Cardiac fibroblast (primary cell): ENCODE measurements at regions not wholly inside any gene's neighbourhood (a gene's known extent, or its start where the extent isn't known, plus 50 kb on each side); places are given as distances from the start of the nearest gene placed in this dataset.

Source experiments
- DNase-seq, 2 donors: peaks; one replicate each; pipeline versions ENCODE4 v3.0.0 to v3.0.0-alpha.2; 2010; ENCODE audit warnings: low read depth in 2 of 2
- H3K4me3 ChIP-seq, 2 donors: replicated peaks in 1 of 2; 1 replicate in 1 of 2; 2 replicates in 1 of 2; pipeline ENCODE4 v1.5.1; 2011; ENCODE audit warnings: low read depth in 2 of 2, low read length in 2 of 2, mild to moderate bottlenecking in 2 of 2, moderate library complexity in 1 of 2
- TF ChIP-seq, protein P1 (sequence below): IDR thresholded peaks from one replicate; pipeline ENCODE4 v1.5.1; 2011; ENCODE audit warnings: low read depth, mild to moderate bottlenecking, low read length, inconsistent platforms

DNA sequence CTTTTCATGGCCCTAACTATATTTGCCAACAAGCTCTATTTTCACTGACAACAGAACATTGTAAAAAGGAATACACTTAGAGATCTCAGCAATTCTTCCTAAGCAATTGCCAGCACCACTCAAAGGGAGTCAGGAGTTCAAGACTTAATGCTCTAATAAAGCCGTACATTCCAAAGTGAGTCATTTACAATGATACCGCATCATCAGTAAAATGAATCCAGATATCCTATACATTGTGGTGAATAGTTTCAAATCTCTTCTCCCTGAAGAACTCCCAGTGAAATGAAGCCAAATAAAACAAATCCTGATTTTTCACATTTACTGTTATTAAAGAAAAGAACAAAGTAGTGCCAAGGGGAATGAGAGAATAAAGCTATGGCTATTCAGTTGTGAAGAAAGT, 2898.7 kb upstream of the PCDH20 start:
- peak; percentile 21 to 24 for DNase-seq
- TF ChIP-seq, protein P1, sequence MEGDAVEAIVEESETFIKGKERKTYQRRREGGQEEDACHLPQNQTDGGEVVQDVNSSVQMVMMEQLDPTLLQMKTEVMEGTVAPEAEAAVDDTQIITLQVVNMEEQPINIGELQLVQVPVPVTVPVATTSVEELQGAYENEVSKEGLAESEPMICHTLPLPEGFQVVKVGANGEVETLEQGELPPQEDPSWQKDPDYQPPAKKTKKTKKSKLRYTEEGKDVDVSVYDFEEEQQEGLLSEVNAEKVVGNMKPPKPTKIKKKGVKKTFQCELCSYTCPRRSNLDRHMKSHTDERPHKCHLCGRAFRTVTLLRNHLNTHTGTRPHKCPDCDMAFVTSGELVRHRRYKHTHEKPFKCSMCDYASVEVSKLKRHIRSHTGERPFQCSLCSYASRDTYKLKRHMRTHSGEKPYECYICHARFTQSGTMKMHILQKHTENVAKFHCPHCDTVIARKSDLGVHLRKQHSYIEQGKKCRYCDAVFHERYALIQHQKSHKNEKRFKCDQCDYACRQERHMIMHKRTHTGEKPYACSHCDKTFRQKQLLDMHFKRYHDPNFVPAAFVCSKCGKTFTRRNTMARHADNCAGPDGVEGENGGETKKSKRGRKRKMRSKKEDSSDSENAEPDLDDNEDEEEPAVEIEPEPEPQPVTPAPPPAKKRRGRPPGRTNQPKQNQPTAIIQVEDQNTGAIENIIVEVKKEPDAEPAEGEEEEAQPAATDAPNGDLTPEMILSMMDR: no peak
- H3K4me3 ChIP-seq: no peak overlapping the region

DNA sequence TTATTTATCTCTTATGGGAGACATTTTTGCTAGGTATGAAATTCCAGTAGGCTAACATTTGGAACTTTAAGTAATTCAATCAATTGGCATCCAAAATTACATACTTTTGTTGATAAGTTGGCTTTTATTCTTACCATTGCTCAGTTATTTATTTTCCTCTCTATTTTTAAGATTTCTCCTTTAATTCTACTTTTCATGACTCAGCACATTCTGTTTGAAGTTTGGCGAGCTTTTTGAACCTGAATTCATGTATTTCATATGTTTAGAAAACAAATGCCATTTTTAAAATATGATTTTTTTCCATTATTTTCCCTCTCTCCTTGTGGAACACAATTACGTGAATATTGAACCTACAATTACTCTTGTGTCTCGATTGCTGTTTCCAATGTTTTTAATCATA, 2896.3 kb upstream of the PCDH20 start:
- no peak overlapping the region for H3K4me3 ChIP-seq
- DNase-seq: no peak
- TF ChIP-seq, protein P1: no peak

DNA sequence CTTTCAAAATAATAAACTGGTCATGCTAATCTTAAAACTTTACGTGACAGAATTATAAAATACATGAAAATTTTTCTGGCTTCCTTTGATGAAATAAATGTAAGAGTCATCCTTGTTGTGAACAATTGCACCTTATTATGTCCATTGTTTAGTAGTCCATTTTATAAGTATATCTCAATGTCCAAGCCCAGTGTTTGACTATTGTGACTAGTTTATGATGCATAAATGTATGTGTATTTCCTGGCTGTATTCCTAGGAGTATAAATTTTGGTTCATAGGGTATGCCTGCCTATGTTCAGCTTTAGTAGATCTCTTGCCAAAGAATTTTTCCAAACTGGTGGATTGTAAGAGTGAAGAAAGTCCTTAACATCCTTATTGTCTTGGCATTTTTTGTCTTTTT, 2895.5 kb upstream of the PCDH20 start:
- TF ChIP-seq, protein P1: no peak
- DNase-seq: no peak
- H3K4me3 ChIP-seq: no peak overlapping the region

DNA sequence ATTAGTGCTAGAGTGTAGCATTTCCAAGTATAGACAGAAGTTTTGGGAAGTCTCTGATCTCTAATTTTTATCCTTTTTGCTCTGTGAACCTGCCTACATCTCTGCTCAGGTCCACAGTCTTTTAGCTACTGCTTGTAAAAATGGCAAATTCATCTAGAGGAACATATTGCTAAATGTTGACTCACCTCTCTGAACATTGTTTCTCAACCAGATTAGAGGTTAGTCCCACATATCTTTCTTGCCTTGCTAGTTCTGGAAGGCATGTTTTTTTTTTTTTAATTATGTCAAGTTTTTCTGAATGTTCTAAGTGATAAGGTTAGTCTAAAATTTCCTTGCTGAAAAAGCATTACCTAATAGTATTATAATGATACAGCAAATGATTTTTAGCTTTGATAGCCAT, 2889.6 kb upstream of the PCDH20 start:
- peak; percentile 48 to 56 for DNase-seq
- no peak overlapping the region for H3K4me3 ChIP-seq
- TF ChIP-seq, protein P1: no peak

DNA sequence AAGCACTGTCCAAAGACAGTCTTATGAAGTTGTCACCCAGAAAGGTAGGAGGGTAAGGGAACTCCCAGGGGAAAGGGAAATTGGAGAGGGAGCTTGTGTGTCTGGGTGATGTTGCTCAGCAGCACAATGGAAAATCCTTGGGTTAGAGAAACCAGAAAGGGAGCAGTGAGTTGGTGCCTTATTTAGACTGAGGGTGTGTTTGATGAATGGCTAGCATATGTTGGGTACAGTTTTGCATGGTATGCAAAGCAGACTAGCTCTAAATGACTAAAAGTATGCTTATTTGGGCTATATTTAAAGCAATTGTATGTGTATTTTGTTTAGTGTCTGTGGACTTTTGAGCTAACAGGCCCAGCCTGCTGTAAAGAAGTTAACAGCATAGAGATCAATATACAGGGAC, 2884.6 kb upstream of the PCDH20 start:
- TF ChIP-seq, protein P1: no peak
- DNase-seq: no peak
- no peak overlapping the region for H3K4me3 ChIP-seq

DNA sequence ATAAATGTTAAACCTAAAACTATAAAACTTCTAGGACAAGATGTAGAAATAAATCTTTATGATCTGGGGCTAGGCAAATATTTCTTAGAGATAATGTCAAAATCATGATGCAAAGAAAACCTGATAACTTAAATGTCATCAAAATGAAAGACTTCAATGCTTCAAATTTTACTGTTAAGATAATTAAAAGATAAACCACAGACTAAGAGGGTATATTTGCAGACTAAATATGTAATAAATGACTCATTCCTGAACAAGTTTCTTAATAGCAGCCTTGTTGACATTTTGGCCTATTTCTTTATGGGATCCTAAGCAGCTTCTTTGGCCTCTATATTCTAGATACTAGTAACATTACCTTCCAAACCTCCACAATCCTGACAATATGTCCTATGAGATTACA, 2878.3 kb upstream of the PCDH20 start:
- TF ChIP-seq, protein P1: no peak
- H3K4me3 ChIP-seq: no peak overlapping the region
- peak; percentile 8 to 22 for DNase-seq

DNA sequence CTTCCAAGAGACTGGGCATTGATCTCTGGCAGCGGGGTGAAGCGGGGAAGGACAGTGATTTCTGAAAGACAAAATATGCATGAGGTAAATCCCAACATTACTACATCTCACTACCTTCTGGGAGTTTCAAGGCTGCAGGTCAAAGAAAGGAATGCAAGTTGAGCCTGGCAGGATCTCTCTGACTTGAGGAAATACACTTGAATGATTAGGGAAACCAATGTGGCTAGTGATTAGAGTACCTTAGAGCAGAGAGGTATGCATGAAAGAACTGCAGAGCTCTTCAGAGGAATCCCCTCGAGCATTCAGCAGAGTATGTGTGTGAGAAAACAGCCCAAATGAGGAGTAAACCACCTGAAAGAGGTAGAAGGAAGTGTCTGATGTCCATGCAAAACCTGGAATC, 2874.1 kb upstream of the PCDH20 start:
- TF ChIP-seq, protein P1: no peak
- no peak overlapping the region for H3K4me3 ChIP-seq
- DNase-seq: no peak
